Stromal cell of bone marrow (primary cell): ENCODE measurements at regions not wholly inside any gene's neighbourhood (a gene's known extent, or its start where the extent isn't known, plus 50 kb on each side); places are given as distances from the start of the nearest gene placed in this dataset.

ENCODE experiments used
- DNase-seq: peaks from one replicate; pipeline ENCODE4 v3.0.0-alpha.2; 2012; ENCODE audit warnings: low read depth

DNA sequence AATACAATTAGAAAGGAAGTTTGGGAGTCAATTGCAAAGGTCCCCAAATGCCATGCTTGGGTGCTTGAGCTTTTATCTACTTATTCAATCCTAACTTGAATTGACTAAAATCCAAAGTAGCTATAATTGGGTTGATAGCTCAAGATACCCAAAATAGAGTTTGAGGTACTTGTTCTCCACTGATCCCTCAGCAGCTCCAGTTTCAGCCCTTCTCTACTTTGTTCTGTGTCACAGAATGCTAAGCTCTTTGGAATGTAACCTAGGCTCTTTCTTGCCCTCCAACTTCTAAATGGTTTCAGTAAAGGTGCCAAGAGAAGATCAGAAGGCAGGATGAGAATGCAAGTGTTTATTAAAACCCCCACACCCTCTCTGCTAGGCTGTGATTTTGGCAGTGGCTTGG is 251.4 kb upstream of the CLEC14A start:
- no peak for DNase-seq

- no peak for DNase-seq
These were observed 250.0 kb upstream of the CLEC14A start for GRCh38 chr14:38505973-38506249.

- no peak for DNase-seq
These were observed 249.5 kb upstream of the CLEC14A start for GRCh38 chr14:38505221-38505972.

- no peak for DNase-seq
These were observed 248.3 kb upstream of the CLEC14A start for GRCh38 chr14:38504175-38504574.

DNA sequence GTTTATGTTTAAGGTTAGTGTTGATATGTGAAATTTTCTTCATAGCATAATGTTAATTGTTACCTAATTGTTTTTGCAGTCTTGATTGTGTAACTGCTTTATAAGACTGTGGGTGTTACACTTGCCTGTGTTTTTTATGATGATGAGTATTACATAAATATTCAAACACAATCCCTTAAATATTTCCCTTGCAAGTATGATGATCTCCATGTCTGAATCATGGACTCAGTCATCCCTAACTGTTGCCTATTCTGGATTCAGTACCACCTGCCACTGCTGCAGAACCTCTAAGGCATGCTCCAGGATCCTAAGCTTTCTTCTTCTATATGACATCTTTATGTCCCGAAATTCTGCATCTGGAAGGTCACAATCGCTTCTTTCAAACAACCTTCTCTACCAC is 246.3 kb upstream of the CLEC14A start:
- DNase-seq, result no peak

DNA sequence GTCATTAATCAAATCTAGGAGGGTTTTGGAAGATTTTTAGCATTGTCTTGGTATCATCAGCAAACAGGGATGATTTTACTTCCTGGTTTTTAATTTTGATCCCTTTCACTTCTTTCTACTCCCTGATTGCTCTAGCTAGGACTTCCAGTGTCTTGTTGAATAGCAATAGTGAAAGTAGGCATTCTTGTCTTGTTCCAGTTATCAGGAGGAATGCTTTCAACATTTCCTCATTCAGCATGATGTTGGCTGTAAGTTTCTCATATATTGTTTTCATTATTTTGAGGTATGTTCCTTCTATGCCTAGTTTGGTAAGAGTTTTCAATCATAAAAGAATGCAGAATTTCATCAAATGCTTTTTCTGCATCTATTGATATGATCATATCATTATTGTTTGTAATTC is 244.2 kb upstream of the CLEC14A start:
- no peak for DNase-seq

DNA sequence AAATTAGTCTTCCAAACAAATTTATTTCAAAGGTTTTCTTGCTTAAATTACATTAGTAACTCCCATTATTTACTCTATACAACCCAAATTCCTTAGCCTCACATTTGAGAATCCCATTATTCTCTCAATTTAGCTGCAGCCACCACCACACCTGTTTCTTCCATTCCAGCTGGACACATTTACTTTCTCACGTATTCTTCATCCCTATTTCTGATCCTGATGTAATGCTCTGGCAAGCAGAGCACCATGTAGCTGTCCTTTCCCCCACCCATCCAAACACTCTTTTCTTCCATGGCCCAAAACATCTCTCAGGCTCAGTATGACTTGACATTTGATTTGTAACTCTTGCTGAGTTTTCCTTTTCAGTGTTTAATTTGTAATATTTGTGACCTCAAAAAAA is 240.2 kb upstream of the CLEC14A start:
- DNase-seq, result no peak

DNA sequence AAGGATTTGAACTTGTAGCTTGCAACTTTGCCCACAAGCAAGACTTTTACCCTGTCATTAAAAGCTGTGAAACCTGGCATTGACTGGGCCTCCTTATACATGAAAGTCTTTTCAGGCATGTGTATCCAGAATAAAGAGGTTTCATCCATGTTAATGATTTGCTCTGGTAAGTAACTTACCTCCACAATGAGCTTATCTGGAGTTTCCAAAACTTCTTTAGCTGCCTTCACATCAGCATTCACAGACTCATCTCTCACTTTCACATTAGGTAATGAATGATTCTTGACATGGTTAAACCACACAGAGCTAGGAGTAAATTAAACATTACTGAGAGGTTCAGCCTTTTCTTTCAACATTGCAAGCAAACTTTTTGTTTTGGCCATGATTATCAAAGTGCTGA is 234.4 kb upstream of the CLEC14A start:
- no peak for DNase-seq

- no peak for DNase-seq
These were observed 229.1 kb upstream of the CLEC14A start for GRCh38 chr14:38485026-38485425.

DNA sequence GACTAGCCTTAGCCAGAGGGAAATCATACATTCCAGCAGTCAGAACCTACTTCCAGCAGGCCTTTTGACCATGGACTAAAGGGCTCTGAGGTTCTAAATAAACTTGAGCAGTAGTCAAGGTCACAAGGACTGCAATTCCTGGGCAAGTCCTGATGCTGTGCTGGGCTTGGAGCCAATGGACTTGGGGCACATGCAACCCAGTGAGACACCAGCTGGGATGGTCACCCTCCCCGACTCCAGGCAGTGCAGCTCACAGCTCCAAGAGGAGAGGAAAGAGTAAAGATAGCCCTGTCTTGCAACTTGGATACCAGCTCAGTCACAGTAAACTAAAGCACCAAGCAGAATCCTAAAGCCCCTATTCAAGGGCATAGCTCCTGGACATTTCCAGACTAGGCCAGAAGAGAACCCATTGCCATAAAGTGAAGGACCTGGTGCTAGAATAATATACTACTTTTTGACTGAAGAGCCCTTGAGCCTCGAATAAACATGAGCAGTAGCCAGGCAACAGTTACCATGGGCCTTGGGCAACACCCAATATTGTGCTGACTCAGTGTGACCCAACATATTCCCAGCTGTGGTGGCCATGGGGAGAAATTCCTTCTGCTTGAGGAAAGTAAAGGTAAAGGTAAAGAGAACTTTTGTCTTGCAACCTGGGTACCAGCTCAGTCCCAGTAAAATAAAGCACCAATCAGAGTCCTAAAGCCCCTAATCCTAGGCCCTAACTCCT is 226.2 kb upstream of the CLEC14A start:
- DNase-seq, result peak; percentile 29

- DNase-seq, result peak; percentile 10
These were observed 213.3 kb upstream of the CLEC14A start for GRCh38 chr14:38469156-38469555.

GRCh38 chr14:38442208-38442607 is 186.3 kb upstream of the CLEC14A start:
- DNase-seq, result no peak

- no peak for DNase-seq
These were observed 176.3 kb upstream of the CLEC14A start for GRCh38 chr14:38432186-38432585.

DNA sequence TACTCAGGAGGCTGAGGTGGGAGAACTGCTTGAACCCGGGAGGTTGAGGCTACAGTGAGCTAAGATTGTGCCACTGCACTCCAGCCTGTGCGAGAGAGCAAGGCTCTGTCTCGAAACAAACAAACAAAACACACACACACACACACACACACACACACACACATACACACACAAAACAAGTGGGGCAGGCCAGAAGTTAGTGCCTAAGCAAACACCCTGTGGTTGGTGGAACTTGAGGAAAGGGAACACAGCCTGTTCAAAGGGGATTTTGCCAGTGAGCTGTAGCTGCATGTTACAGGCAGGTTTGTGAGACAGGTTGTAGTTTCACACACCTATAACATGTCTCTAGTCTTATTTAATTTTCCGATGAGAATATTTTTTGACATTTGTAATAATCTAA is 175.3 kb upstream of the CLEC14A start:
- DNase-seq, result no peak

GRCh38 chr14:38430522-38430921 is 174.6 kb upstream of the CLEC14A start:
- no peak for DNase-seq

GRCh38 chr14:38425324-38425976 is 169.6 kb upstream of the CLEC14A start:
- DNase-seq, result no peak

DNA sequence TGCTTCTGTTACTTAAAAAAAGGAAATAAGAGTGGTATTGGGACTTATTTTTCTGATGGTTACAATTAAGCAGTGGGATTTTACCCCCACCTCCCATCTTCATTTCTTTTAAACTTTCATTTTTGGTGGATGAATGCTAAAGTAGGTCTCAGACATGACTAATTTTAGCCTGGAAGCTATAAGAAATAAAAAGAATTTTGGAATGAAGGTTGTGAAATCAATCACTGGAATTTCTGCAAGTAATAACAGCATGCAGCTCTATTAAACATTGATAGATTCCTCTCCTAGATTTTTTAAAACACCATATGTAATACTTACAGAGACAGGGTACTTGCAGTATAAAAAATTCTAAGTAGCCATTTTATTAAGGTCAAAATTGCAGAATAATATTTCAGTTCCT is 164.2 kb upstream of the CLEC14A start:
- no peak for DNase-seq

DNA sequence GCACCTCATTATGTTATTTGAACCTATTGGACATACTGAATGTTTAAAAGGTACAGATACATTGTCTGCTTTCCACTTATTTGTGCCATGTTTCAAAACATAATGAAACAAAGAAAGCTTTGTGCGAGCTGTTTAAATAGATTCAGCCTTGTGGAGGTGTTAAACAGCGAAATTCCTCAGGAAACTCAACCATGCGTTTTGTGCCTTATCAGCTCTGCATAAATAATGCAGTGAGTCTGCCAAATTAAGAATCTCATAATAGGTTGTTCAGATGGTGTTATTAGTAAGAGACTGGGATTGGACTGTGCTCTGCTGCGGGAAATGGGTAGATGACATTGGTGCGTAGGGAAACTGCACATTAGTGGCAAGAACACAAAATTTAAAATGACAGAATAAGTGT is 163.7 kb upstream of the CLEC14A start:
- no peak for DNase-seq

DNA sequence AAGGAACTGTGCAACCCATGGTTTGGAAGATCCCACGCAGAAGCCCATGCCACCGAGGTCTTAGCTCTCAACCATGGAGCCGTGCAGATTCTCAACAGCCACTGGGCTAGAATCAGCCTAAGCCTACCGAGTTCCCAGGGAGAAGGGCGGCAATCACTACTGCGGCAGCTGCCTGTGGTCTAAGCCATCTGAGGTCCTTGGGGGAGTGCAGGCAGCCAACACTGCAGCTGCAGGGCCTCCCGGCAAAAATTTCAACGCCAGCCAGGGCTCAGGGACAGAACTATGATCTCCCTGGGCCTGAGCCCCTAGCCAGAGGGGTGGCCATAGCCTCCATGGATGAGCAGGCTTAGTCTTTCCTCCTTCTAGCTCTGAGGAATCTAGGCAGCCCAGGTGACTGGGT is 156.8 kb upstream of the CLEC14A start:
- DNase-seq, result no peak

DNA sequence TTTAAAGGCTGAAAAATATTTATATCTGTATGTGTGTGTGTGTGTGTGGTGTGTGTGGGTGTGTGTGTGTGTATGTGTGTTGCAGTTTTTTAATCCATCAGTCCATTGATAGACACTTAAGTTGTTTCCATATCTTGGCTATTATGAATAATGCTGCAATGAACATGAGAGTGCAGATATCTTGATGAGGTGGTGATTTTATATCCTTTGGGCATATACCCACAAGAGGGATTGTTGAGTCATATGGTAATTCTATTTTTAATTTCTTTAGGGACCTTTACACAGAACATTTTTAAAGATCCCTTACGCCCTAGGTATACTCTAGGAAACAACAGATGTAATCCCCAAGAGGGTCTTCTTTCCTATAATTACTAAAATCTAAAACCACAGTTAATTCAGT is 154.5 kb upstream of the CLEC14A start:
- no peak for DNase-seq

- no peak for DNase-seq
These were observed 153.3 kb upstream of the CLEC14A start for GRCh38 chr14:38409071-38409705.

- no peak for DNase-seq
These were observed 150.2 kb upstream of the CLEC14A start for GRCh38 chr14:38405851-38406635.
